HG03558 (cell line): ENCODE measurements at regions not wholly inside any gene's neighbourhood (a gene's known extent, or its start where the extent isn't known, plus 50 kb on each side); places are given as distances from the start of the nearest gene placed in this dataset.
"Not testable (repeated sequence)": the region's sequence is repeated elsewhere in the genome, so short reads cannot be mapped to it uniquely, and the experiment has no call there.

Experiments
- ATAC-seq: cut with Tn5 transposase; IDR thresholded peaks from one replicate; pipeline ENCODE4 v1.9.1; 2021; ENCODE audit warnings: moderate number of reproducible peaks; ENCODE audit not compliant: unreplicated experiment; ENCODE audit errors: extremely low read depth

DNA sequence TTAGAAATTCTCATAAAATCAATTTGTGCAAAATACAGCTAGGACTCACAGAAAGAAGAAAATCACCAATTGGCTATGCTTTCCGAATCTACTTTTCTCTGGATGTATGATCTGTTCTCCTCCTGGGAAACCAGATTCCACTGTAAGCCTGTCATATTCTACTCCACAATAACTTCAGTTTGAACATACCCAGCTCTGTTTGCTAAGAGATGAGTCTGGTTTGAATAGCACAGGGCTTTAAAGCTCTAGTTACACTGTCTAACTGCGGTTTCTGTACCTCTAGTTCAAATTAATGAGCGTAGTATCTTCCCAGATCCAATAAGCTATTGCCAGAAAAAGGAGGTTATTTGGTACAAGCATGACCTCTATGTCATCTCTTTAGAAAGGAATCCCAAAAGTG lies 270.1 kb downstream of the DAD1 start:
- no peak for ATAC-seq

GRCh38 chr14:22316473-22316872 lies 272.6 kb downstream of the DAD1 start:
- no peak for ATAC-seq

GRCh38 chr14:22315336-22315735 lies 273.7 kb downstream of the DAD1 start:
- ATAC-seq = no peak

DNA sequence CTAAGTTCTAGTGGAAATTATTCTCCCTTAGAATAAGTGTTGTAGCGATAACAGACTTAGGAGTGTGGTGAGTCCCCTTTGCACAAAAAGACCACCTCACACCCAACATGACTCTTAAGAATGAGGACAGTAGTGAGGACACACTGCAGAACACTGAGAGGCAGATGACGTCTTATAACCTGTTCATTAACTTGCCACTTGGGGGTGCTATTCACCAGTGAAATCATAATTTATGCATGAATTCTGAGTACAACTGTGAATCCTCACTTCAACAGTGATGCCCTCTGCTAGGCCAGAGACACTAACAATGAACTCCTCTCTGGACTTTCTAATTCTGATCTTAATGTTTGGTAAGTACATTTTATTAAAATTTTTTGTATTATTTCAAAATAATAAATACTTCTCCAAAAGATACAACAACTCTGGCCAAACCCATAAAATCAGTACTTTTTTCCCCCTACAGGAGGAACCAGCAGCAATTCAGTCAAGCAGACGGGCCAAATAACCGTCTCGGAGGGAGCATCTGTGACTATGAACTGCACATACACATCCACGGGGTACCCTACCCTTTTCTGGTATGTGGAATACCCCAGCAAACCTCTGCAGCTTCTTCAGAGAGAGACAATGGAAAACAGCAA lies 274.7 kb downstream of the DAD1 start:
- no peak for ATAC-seq

GRCh38 chr14:22313172-22313801 lies 275.7 kb downstream of the DAD1 start:
- ATAC-seq = no peak

DNA sequence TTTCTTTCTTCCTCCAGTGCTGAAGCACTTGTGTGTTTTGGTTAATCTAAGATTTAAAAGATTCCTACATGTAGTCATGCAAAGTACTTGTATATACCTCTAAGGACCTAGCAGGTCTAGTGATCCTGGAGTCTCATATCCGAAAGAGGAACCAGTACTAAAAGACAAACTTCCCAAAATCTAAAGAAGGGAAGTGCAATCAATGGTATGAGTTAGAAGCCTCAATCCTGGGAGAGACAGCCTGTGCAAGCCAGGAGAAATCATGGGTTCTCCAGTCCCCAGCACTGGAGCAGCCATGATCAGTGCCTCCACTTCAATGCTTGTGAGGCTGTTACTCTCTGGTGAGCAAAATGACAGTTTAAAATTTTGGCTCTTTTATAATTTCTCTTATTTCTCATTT lies 277.4 kb downstream of the DAD1 start:
- ATAC-seq = no peak

- no peak for ATAC-seq
Measured at GRCh38 chr14:22305607-22306006, 283.4 kb downstream of the DAD1 start.

DNA sequence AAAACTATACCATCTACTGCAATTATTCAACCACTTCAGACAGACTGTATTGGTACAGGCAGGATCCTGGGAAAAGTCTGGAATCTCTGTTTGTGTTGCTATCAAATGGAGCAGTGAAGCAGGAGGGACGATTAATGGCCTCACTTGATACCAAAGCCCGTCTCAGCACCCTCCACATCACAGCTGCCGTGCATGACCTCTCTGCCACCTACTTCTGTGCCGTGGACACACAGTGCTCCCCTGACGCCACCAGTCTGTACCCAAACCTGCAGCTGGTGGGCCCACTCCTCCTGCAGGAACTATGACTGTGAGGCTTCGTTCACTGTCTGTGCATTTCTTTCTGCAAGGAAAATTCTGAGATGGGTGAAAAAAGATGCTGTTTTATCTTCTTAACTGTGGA lies 284.7 kb downstream of the DAD1 start:
- ATAC-seq = no peak

- no peak for ATAC-seq
Measured at GRCh38 chr14:22303589-22304195, 285.3 kb downstream of the DAD1 start.

GRCh38 chr14:22300646-22301045 lies 288.4 kb downstream of the DAD1 start:
- no peak for ATAC-seq

DNA sequence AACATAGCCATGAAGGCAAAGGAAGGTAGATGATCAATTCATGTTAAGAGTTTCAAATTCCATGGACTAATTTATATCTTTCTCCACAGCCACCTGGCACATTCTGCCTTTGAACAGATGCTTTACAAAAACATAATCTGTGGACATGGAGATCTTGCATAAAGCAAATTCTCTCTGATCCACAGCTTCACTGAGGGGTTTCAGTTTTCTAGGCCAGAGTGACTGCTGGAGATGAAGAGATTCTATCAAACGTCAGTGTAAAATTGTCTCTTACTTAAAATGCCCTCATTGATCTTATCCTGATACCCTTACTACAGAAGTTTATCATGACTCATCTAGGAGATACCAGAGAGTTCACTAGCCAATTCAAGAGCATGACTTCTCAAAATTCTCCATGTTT lies 291.6 kb downstream of the DAD1 start:
- ATAC-seq = no peak

DNA sequence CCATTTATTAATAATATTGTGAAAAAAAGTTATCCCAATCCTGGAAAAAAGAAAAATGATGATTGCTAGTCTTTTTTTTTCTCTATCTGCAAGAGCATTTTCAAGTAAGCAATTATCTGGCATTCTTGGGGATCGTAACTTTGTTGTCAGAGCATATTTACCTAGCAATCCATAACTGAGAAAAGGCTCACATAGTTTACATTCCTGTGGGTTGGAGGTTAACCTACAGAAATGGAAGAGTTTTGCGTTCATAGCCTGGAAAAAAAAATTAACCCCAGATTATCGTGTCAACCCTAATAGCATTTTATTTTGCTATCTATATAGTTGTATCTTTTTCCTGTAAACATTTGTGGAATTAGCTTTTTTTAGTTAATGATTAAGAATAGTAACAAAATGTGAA lies 292.3 kb downstream of the DAD1 start:
- ATAC-seq = no peak

GRCh38 chr14:22296088-22296487 lies 292.9 kb downstream of the DAD1 start:
- no peak for ATAC-seq

DNA sequence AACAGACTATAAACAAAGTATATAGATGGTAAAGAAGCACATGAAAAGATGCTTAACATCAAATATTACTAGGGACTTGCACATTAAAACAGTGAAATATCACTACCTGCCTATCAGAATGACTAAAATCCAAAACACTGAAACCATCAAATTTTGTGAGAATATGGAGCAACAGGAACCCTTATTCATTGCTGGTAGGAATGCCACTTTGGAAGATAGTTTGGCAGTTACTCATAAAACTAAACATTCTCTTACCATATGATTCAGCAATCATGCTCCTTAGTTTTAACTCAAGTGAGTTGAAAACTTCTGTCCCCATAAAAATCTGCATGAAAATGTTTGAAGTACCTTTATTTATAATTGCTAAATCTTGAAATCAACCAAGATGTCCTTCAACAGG lies 297.6 kb downstream of the DAD1 start:
- ATAC-seq = no peak

DNA sequence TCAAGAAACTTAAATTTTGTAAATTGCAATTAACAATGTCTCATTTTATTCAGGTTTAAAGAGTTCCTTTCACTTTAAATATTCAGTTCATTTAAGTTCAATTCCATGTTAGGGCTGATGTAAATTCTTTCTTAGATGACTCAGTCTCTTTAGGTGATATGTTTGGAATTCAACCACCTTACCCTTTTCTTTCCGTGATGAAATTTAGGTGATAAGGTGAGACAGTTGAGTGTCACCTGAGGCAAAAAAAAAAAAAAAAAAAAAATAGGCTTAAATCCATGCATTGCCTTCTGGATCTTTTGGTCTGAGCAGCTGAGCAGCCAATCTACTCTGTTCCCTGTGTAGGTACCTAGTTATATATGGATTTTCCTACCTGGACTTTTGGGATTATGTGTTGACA lies 299.5 kb downstream of the DAD1 start:
- ATAC-seq = no peak

DNA sequence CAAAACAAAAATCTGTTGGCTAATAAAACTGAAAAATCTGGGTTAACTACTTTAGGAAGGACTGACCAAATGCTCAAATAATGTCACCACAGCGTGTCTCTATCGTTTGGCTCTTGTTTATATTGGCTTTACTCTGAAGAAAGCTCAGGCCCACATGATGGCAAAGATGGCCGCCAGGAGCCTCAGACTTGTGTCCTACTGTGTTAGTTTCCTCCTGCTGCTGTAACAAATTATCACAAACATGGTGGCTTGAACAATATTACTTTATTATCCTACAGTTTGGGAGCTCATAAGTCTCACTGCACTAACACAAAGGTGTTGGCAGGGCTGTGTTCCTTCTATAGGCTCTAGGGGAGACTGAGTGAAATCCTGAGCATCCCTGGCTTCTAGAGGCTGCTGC lies 303.0 kb downstream of the DAD1 start:
- no peak for ATAC-seq

- no peak for ATAC-seq
Measured at GRCh38 chr14:22282949-22283348, 306.1 kb downstream of the DAD1 start.

- ATAC-seq = no peak
Measured at GRCh38 chr14:22282417-22282816, 306.6 kb downstream of the DAD1 start.

- not testable (repeated sequence) for ATAC-seq
Measured at GRCh38 chr14:22281447-22281874, 307.6 kb downstream of the DAD1 start.

DNA sequence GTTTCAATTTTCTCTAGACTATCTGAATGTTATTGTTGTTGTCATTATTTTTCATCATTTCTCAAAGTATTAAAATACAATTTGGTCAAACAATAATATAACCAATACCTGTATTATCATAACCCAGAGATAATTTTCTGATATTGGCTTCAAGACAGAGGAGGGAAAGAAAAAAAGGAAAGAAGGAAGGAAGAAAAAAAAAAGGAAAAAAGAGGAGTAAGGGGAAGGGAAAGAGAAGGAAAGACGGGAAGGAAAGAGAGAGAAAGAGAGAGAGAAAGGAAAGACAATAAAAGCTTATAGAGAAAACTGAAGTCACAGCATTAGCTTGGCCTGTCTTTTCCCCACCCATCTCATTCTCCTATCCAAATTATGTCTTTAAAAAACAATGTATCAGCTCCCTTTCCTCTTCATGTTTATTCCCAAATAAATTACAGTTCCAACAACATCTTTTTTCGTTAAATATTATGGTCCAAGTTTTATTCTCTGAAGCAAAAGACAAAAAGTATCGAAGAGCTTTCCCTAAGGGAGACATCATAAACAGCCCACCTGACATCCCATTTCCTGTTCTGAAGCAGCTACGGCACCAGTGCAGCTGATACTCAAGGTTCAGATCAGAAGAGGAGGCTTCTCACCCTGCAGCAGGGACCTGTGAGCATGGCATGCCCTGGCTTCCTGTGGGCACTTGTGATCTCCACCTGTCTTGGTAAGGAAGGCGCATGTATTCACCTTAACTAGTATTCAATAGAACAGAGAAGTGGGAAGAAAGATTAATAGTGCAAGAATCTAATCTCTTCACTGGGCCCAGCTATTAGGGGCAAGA lies 308.3 kb downstream of the DAD1 start:
- ATAC-seq = no peak
